GM21390 (cell line): ENCODE measurements at regions not wholly inside any gene's neighbourhood (a gene's known extent, or its start where the extent isn't known, plus 50 kb on each side); places are given as distances from the start of the nearest gene placed in this dataset.

Source experiments
- ATAC-seq: cut with Tn5 transposase; IDR thresholded peaks from one replicate; pipeline ENCODE4 v1.9.1; 2021; ENCODE audit not compliant: unreplicated experiment

DNA sequence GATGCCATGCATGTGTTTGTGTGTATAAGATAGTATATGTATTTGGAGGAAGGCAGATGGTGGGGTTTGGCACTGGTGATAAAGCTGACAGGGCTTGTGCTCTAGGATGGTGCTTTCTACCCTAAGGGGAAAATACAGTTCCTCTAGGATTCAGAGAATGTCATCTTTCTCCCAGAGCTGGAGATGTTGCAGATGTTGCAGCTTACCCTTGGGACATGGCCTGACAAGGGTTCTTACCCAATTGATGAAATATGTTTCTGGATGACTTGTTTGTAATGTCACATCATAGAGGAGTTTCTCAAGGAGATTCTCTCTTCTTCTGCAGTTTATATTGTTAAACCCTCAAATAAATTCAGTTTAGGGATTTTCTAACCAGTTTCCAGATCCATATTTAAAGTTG lies 52.5 kb upstream of the PITX2 start:
- ATAC-seq, result no peak

DNA sequence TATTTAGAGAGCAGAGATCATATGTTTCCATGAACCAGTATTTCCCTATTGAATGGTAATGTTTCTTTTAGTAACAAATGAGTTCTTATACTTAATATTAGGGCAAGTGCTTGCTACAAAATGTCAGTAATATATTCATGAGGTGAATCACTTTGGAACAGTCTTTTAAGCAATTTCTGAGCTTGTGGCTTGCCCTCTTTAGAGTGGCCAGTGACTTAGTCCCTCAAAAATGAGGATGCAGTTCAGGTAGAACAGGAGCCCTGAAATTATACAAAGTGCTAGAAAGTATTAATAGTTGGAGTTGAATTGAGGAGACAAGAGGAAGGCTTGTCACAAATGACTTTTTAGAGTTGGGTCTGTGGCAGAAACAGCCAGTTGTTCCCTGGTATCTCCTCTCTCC lies 53.4 kb upstream of the PITX2 start:
- ATAC-seq, result no peak

DNA sequence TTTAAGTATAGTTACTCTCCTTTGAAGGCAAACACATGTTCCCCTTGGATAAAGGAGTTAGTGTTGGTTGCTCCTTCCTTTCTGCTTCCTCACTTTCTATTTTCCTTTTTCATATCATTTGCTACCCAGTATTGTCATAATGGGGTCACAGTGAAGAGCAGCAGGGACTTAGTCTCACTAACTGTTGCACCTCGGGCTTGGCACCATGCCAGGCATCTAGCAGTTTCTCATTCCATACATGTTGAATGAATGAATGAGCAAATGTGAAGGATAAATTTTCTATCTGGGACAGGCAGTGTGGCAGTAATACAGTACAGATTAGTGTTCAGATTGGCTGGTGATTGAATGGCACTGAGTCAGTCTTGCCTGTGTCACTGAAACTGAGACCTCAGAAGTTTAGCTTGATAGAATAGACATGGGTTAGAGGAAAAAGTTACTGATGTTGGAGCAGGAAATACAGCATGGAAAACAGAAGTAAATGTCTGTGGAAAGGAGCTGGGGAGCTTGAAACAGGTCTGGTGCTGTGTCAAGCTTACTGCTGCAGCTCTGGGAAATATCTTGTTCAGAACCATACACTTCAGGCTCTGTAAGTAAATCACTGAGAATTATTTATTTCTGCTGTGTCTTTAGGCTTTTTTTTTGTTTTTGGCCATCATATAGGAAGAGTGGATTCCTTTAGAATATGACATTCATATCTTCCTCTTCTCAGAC lies 55.8 kb upstream of the PITX2 start:
- ATAC-seq, result no peak

DNA sequence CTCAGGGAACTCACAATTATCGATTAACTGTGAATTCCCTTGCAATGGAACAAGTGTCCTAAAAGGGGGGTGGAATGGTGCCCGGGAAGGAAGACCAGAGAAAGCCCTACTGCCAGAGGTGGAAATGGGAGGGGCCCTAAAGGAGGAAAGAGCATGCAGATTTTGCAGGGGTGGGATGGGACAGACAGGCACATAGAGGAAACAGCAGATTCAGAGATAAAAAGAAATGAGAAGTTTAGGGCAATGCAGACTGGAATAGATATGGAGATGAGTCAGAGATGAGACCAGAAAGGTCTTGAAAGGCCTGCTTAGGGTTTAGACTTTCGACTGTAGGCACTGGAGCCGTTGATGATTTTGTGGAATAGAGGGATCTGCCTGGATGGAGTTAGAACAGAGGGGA lies 57.4 kb upstream of the PITX2 start:
- no peak for ATAC-seq

DNA sequence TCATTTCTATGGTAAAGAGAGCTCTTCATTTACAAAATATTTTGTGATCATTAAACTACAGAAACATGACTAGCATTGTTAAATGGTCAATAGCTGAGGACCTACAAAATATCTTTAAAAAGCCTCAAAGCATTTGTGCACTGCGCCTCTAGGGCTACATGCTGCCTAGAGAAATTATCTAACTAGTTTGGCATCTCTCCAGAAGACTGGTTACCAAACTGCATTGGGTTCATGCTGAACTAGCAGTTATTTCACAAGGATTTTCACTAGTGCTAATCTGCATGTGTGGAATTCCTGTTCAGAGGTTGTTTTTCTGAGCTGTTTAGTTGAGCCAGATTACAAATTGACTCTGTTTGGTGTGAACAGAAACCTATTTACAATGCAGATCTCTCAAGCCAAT lies 58.5 kb upstream of the PITX2 start:
- no peak for ATAC-seq

DNA sequence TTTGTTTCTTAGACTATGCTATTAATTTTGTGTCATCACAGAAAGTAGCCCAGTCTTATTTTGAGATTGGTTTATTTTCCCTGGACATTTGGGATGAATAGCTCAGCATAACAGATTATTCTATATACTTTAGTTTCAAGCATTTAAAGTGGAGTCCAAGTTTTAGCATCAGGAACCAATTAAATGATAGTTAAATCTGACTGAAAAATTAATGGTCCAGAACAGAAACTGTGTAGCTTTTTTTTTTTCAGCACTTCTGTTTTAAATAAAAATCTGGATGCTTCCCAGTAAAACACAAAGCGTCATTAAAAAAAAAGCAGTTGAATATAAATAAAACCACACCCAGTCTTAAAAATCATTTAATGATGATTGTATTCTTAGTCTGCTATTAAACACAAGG lies 59.4 kb upstream of the PITX2 start:
- ATAC-seq, result no peak

DNA sequence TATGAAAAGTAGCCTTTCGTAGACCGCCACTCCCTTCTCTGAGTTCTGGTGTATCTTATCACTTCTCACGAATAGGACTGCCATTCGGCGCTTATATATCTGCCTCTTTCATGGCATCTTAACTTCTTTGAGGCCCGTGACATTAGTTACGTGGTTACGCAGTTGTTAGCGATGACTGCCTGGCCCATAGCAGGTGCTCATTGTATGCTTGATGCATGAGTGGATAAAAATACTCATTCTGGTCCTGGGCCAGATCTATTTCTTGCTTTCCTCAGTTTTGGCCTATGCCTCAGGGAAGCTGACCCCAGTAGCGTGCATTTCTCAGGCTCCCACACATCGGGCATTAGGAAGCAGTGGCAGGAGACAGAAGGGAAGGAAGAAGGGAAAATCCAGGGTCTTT lies 60.7 kb upstream of the PITX2 start:
- no peak for ATAC-seq

DNA sequence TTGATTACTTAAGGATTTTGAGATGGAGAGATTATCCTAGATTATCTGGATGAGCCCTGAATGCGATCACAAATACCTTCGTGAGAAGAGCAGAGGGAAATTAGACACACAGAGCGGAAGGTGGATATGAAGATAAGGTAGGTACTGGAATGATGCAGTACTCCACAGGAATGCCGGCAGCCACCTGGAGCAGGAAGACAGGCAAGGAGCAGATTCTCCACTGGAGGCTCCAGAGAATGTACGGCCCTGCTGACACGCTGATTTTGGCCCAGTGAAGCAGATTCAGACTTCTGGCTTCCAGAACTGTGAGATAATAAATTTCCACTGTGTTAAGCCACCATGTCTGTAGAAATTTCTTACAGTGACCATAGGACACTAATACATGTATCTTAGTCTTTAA lies 79.4 kb upstream of the PITX2 start:
- no peak for ATAC-seq

DNA sequence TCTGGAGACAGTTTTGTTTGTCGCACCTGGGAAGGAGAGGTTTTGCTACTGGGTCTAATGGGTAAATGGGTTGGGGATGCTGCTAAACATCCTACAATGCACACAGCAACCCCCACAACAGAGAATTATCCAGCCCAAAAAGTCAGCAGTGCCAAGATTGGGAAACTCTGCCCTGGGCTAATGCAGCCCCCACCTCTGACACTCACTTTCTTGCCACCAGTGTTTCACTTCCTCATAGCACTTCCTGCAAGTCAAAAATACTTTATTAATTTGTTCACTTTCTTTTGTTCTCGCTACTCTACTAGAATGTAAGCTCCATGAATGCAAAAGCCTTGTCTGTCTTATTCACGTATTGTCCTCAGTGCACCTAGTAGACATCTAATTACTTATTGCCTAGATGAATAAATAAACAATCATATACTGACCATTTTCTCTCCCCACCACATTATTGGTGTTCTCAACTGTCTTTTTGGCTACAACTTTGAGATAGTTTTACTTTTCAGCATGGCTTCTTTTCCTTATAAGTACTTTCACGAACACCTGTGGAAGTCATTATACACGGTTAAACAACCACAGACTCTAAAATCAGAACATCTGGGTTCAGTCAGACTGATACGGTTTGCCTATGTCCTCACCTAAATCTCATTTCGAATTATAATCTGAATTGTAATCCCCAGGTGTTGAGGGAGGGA lies 82.0 kb upstream of the PITX2 start:
- ATAC-seq, result peak; percentile 70

DNA sequence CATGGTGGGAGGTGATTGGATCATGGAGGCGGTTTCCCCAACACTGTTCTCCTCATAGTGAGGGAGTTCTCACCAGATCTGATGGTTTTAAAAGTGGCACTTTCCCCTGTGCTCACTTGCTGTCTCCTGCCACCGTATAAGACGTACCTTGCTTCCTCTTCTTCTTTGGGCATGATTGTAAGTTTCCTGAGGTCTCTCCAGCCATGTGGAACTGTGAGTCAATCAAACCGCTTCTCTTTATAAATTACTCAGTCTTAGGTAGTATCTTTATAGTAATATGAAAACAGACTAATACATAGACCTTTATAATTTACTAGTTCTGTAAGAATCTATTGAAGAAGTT lies 82.5 kb upstream of the PITX2 start:
- ATAC-seq, result no peak

DNA sequence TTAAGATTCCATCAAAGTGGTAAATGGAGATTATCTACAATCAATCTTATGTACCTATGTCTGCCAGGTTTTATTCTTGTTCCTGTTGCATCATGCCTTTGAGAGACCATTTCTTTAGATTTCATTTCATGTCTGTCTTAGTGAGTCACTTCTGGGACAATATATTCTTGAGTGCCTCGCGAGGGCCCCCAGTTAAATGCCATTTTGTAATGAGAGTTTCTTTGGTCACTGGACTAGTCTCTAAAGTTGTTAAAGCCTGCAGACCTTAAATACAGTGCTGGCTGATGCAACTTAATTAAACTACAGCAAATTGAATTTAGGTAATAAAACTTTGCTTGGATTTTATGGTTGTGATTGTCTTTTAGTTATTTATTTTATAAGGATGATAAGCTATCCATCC lies 87.2 kb upstream of the PITX2 start:
- no peak for ATAC-seq

DNA sequence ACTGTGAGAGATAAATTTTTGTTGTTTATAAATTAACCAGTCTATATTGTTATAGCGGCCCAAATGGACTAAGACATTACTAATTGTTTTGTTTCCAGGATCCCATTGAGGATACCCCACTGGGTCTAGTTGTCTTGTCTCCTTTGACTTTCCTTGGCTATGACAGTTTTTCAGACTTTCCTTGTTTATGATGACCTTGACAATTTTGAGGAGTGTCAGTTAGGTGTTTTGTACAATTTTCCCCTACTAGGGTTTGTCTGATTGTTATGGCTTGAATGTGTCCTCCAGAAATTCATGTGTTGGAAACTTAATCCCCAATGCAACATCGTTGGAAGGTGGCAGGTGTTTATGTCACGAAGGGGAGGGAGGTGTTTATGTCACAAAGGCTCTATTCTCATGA lies 89.6 kb upstream of the PITX2 start:
- no peak for ATAC-seq

DNA sequence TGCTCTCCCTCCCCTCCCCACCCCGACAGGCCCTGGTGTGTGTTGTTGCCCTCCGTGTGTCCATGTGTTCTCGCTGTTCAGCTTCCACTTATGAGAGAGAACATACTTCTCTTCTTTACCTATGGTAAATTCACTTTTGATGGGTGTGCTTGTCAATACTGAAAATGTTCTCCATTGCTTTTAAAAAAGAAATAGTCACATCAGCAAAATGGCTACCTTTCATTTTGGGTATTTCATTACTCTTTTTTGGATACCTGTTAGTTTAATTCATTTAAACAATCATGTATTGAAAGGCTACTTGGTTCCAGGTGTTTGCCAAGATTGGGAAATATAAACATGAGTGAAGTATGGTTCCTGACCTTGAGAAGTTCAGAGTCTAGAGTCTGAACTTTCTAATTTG lies 107.4 kb upstream of the PITX2 start:
- ATAC-seq, result no peak

DNA sequence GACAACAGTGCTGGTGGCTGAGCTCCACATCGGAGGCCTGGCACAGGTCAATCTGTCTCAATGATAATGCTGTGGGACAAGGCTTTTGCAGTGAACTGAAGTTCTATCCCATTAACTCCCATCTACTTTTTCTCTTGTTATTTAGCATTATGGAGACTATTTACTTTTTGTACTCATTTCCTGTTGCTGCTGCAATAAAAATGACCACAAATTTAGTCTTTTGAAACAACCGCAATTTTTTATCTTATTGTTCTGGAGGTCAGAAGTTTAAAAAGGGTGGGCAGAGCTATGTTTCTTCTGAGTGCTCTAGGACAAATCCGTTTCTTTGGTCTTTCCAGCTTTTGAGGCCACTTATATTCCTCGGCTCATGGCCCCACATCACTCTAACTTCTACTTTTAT lies 111.0 kb upstream of the PITX2 start:
- ATAC-seq, result no peak

DNA sequence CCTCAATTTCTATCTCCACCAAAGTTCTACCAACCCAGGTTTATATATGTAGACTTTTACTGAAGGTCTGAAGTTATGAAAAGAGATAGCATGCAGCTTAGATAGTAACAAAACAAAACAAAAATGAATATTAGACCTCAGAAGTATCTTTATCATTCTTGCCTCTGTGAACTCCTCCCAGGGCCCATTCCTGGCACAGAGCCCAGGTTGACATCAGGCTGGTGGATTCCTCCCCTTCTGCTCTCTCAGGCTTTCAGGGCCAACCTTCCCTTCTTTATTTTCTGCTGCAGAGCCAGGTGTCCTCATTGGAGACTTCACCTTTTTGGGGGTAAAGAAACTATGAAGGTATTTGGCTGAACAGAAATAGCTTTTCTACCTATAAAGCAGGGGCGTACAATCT lies 112.8 kb upstream of the PITX2 start:
- no peak for ATAC-seq

DNA sequence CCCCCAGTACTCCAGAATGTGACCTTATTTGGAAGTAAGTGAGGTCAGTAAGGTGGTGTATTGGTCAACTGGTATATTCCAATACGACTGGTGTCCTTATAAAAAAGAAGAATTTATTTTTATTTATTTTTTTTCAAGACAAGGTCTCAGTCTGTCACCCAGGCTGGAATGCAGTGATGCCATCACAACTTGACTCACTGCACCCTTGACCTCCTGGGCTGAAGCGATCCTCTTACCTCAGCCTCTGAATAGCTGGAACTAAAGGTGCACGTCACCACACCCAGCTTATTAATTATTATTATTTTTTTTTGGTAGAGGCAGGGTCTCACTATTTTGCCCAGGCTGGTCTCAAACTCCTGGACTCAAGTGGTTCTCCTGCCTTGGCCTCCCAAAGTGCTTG lies 115.1 kb upstream of the PITX2 start:
- ATAC-seq, result no peak

DNA sequence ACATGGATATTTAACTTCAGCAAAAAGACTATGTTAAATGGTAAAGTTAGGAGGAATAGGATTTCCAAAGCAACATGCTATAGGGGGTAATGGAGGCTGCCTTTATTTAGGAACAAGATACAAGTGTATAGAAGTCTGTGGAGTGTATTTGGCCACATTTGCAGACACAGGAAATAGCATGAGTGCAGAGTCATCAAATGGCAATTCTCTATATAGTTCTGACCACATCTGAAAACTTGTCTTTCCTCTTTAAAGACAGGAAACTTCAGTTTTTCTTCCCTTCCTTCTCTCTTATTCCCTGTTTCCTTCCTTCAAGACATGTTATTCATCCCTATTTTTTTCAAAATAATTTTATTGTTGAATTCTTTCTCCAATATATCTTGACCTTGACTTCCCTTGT lies 119.3 kb upstream of the PITX2 start:
- no peak for ATAC-seq

DNA sequence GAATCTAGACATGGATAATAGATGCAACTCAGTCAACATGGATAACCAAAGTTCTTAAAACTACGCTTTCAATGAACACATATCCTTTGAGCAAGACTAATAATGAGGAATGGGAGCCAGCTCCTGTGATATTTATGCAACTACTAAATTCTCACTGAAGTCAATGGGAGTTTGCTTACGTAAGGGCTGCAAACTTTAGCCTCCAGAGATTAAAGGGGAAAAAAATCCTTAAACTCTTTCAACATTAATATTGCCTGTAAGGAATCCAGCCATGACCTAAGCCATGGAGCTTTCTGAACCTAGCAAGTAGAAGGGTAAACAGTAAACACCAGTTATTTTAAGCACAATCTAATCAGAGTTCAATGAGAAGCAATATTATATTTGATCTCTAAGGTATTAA lies 125.2 kb upstream of the PITX2 start:
- no peak for ATAC-seq

DNA sequence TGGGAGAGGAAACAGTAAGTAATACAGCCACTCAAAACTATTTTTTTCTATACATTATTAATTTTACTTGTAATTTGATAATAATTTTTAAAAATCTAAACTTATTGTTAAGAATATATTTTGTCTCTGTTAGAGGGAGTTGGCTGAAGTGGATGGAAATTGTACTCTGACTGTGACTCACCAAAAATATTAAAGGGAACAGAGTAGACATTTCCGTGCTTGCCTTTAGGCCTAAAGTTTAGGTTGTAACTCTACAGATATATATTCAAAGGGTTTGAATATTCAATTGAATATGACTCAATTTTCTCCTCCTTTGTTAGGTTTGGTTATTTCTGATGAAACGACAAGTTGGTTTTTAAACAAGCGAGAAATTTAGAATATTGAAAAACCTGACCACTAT lies 128.3 kb upstream of the PITX2 start:
- no peak for ATAC-seq

DNA sequence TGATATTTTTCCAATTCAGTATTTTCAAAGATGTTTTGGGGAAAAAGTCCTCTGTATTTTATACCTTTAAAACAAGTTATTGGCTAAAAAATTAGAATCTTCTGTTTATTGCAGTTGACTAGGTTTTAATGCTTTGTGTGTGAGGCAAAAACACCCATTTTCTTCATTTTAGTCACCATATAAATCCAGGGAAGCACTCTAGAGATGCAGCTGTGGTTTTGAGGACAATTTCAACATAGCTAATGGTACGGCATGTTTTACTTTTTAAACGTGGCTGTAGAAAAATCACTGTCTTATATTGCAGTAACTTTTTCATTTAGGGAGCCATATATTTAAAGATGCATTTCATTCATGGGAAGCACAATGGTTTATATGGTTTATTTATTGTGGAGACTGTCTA lies 129.1 kb upstream of the PITX2 start:
- no peak for ATAC-seq

DNA sequence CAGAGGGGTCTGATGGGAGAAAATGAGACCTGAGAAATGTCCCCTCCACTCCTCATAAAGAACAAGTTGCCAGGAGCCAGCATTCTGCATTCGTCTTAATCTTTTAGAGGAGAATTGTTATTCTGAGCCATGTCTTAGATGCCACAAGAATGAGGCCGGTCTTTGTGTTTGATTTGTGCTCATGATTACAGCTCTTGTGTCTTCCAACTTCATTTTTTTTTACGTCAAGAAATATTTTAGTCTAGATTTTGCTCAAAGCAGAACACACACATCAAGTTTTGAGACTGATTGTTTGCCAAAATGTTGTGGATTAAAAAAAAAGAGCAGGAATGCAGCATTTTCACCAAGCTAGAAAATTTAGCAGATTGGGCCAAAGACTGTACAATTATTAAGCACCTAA lies 130.6 kb upstream of the PITX2 start:
- ATAC-seq, result no peak

DNA sequence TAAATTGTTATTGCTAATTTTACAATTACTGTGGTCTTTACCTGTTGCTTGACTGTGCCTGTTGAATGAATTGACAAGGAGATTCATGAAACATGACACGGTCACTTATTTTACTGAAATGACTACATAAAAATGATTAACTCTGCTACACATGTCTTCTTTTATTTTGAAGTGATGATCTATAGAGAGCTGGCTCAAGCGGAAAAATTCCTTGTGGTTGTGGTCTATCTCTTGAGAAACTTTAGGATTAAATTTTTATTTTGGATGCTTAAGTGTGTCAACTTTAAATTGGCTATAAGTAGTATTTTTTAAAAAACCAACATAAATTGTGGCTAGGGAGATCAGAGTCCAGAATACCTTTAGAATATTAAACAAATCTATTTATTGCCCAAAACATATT lies 131.8 kb upstream of the PITX2 start:
- no peak for ATAC-seq

DNA sequence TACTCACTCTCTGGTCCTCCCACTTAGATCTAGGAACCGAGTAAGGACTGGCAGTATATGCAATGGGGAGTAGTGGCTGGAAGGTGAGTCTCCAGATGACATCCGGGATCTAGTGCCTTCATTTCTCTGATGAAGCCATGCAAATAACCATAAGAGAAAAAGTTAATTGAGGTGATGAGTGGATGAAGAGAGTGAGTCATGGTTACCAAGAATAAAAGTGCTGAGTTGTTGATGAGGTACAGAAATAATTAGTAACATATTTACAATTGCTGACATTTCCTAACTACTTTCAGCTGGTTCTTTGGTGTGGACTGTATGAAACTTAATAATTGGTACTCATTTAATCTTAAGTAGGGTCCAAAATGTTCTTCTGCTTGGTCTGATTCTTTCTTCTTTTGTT lies 146.7 kb upstream of the PITX2 start:
- no peak for ATAC-seq
